Fibroblast of lung (primary cell): ENCODE measurements at regions not wholly inside any gene's neighbourhood (a gene's known extent, or its start where the extent isn't known, plus 50 kb on each side); places are given as distances from the start of the nearest gene placed in this dataset.

Experiments
- DNase-seq, 2 donors: peaks; one replicate each; pipeline versions ENCODE4 v3.0.0 to v3.0.0-alpha.2; 2010; ENCODE audit warnings: low read depth in 2 of 2
- H2AFZ ChIP-seq: 2 replicates; pipeline ENCODE4 v1.5.1; 2012; ENCODE audit warnings: low read length, control low read depth, inconsistent platforms
- H3K27ac ChIP-seq: 2 replicates; pipeline ENCODE4 v1.5.1; 2011; ENCODE audit warnings: low read length, control low read depth; ENCODE audit not compliant: insufficient read depth
- H3K27me3 ChIP-seq: 2 replicates; pipeline ENCODE4 v1.5.1; 2011; ENCODE audit warnings: mild to moderate bottlenecking, low read length; ENCODE audit not compliant: control insufficient read depth, insufficient read depth
- H3K36me3 ChIP-seq: 2 replicates; pipeline ENCODE4 v1.5.1; 2011; ENCODE audit warnings: low read length; ENCODE audit not compliant: control insufficient read depth, insufficient read depth
- H3K4me1 ChIP-seq: 2 replicates; pipeline ENCODE4 v1.5.1; 2011; ENCODE audit warnings: low read length; ENCODE audit not compliant: control insufficient read depth, insufficient read depth; ENCODE audit errors: extremely low read depth
- H3K4me2 ChIP-seq: 2 replicates; pipeline ENCODE4 v1.5.1; 2011; ENCODE audit warnings: low read length, control low read depth; ENCODE audit not compliant: insufficient read depth; ENCODE audit errors: extremely low read depth
- H3K4me3 ChIP-seq, 4 experiments: fragments of 200-600 bp in 1 of 4; sonication (generic) in 1 of 4; replicated peaks in 1 of 4; 2 replicates each; pipeline ENCODE4 v1.5.1; 2011 to 2016; ENCODE audit warnings: low read length in 4 of 4, low read depth in 3 of 4, mild to moderate bottlenecking in 3 of 4, control low read depth in 2 of 4, inconsistent platforms in 1 of 4, mixed read lengths in 1 of 4; ENCODE audit not compliant: insufficient read depth in 1 of 4; ENCODE audit errors: control extremely low read depth in 1 of 4
- H3K79me2 ChIP-seq: 2 replicates; pipeline ENCODE4 v1.5.1; 2012; ENCODE audit warnings: mild to moderate bottlenecking, low read length, inconsistent platforms; ENCODE audit not compliant: control insufficient read depth, insufficient read depth
- H3K9ac ChIP-seq: 2 replicates; pipeline ENCODE4 v1.5.1; 2011; ENCODE audit warnings: mild to moderate bottlenecking, low read length, control low read depth; ENCODE audit not compliant: insufficient read depth
- H3K9me3 ChIP-seq: 2 replicates; pipeline ENCODE4 v1.5.1; 2012; ENCODE audit warnings: low read depth, low read length; ENCODE audit not compliant: control insufficient read depth, insufficient read depth
- H4K20me1 ChIP-seq: 2 replicates; pipeline ENCODE4 v1.5.1; 2011; ENCODE audit warnings: low read length; ENCODE audit not compliant: control insufficient read depth, insufficient read depth; ENCODE audit errors: extremely low read depth
- CTCF ChIP-seq, 2 donors: IDR thresholded peaks in 1 of 2; conservative IDR thresholded peaks in 1 of 2; 1 replicate in 1 of 2; 2 replicates in 1 of 2; pipeline ENCODE4 v1.5.1; 2011 to 2012; ENCODE audit warnings: low read length in 2 of 2, control low read depth in 1 of 2, inconsistent platforms in 1 of 2, low read depth in 1 of 2, mild to moderate bottlenecking in 1 of 2
- EZH2 ChIP-seq: IDR thresholded peaks from 2 replicates; pipeline ENCODE4 v1.5.1; 2012; ENCODE audit warnings: low read length, control low read depth, mild to moderate bottlenecking; ENCODE audit errors: missing control alignments

- no peak overlapping the region for H3K4me2 ChIP-seq
- no peaks in the 10 kb centered on the region for H3K79me2 ChIP-seq
- no peak overlapping the region for H3K27ac ChIP-seq
- H3K4me3 ChIP-seq: no peak overlapping the region
- no peak overlapping the region for H3K9ac ChIP-seq
- DNase-seq: no peak
- H3K4me1 ChIP-seq: no peaks in the 10 kb centered on the region
- H2AFZ ChIP-seq: no peak overlapping the region
- no peaks in the 10 kb centered on the region for H3K27me3 ChIP-seq
- H4K20me1 ChIP-seq: no peaks in the 10 kb centered on the region
- H3K9me3 ChIP-seq: no peaks in the 10 kb centered on the region
- no peak for TF ChIP-seq CTCF (conservative IDR thresholded peaks at IDR 0.05 in 1 of 2, IDR thresholded peaks at IDR 0.05 in 1 of 2; ENCODE audit: low read depth in 1 of 2, low read length in 2 of 2)
- no peak for TF ChIP-seq EZH2
- H3K36me3 ChIP-seq: no peaks in the 10 kb centered on the region
Measured at GRCh38 chr10:64102916-64103315, 581.7 kb downstream of the REEP3 start.

GRCh38 chr10:64103750-64104470 is 582.7 kb downstream of the REEP3 start:
- TF ChIP-seq CTCF (conservative IDR thresholded peaks at IDR 0.05 in 1 of 2, IDR thresholded peaks at IDR 0.05 in 1 of 2; ENCODE audit: low read depth in 1 of 2, low read length in 2 of 2) (no peak), EZH2 (no peak)
- H4K20me1 ChIP-seq: no peaks in the 10 kb centered on the region
- H3K4me1 ChIP-seq: no peaks in the 10 kb centered on the region
- no peak overlapping the region for H3K4me3 ChIP-seq
- no peaks in the 10 kb centered on the region for H3K36me3 ChIP-seq
- no peak overlapping the region for H3K4me2 ChIP-seq
- no peak overlapping the region for H3K27ac ChIP-seq
- H3K27me3 ChIP-seq: no peaks in the 10 kb centered on the region
- DNase-seq: no peak
- H3K9me3 ChIP-seq: no peaks in the 10 kb centered on the region
- no peak overlapping the region for H2AFZ ChIP-seq
- H3K79me2 ChIP-seq: no peaks in the 10 kb centered on the region
- no peak overlapping the region for H3K9ac ChIP-seq

GRCh38 chr10:64109926-64110495 is 588.8 kb downstream of the REEP3 start:
- Histone ChIP-seq H3K4me1 (no peaks in the 10 kb centered on the region), H3K79me2 (no peaks in the 10 kb centered on the region), H2AFZ (no peak overlapping the region), H3K9me3 (no peaks in the 10 kb centered on the region), H3K4me2 (no peak overlapping the region), H3K9ac (no peak overlapping the region), H3K27ac (no peak overlapping the region), H4K20me1 (no peaks in the 10 kb centered on the region), H3K4me3 (no peak overlapping the region), H3K36me3 (no peaks in the 10 kb centered on the region), H3K27me3 (no peaks in the 10 kb centered on the region)
- TF ChIP-seq EZH2 (no peak), CTCF (conservative IDR thresholded peaks at IDR 0.05 in 1 of 2, IDR thresholded peaks at IDR 0.05 in 1 of 2; ENCODE audit: low read depth in 1 of 2, low read length in 2 of 2) (no peak)
- DNase-seq: no peak
